ENCODE measurements at regions not wholly inside any gene's neighbourhood (a gene's known extent, or its start where the extent isn't known, plus 50 kb on each side); places are given as distances from the start of the nearest gene placed in this dataset.

DNA sequence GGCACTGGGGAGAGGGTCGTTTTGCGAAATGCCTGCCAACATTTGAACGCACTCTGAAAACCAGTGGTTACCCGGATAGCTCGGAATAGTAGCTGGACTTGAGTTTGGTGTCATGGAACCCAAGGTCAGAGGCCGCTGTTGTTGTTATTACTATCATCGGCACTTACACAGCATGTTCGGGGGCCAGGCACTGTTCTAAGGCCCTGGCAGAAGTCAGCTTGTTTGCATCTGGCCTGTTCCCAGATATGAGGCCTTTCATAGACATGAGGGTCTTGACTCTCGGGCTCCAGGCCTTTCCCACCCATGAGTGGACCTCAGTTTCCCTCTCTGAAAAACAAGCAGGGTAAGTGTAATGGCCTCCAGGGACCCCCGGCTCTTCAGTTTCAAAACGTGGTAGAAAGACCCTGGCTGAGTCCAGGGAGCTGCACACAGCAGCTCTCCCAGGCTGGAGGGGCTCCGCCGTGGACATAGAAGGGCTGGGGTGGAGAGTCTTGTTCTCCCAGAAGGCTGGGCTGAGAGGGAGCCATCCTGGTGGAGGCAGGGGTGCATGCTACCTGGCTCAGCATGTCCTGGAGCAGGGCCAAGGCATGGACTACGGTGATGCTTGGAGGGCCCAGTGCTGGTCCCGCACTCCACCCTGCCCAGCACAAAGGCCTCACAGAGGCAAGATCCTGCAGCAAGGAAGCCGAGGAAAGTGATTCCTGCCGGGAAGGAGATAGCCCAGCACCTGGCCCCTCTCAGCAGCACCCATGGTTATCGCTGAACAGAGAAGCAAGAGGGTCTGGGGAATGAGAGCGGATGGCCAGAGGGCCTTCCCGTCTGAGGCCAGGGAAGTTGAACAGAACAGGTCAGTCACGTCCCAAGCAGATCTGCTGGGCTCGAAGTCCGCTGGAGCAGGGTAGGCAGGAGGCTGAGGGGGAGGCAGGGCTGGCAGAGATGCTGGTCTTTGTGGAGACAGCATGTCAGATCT lies 63.5 kb upstream of the C14orf180 start:
- no peak for TF ChIP-seq POLR2A (IDR thresholded peaks at IDR 0.05)
- TF ChIP-seq, protein P1, sequence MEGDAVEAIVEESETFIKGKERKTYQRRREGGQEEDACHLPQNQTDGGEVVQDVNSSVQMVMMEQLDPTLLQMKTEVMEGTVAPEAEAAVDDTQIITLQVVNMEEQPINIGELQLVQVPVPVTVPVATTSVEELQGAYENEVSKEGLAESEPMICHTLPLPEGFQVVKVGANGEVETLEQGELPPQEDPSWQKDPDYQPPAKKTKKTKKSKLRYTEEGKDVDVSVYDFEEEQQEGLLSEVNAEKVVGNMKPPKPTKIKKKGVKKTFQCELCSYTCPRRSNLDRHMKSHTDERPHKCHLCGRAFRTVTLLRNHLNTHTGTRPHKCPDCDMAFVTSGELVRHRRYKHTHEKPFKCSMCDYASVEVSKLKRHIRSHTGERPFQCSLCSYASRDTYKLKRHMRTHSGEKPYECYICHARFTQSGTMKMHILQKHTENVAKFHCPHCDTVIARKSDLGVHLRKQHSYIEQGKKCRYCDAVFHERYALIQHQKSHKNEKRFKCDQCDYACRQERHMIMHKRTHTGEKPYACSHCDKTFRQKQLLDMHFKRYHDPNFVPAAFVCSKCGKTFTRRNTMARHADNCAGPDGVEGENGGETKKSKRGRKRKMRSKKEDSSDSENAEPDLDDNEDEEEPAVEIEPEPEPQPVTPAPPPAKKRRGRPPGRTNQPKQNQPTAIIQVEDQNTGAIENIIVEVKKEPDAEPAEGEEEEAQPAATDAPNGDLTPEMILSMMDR (IDR thresholded peaks at IDR 0.05): no peak
- no peak for TF ChIP-seq EP300 (IDR thresholded peaks at IDR 0.05)
- TF ChIP-seq POLR2AphosphoS5 (IDR thresholded peaks at IDR 0.05): no peak
